Stimulated activated naive CD4-positive, alpha-beta T cell treated with Interleukin-2 at 50 U/mL for 16 hours (primary cell): ENCODE measurements at regions not wholly inside any gene's neighbourhood (a gene's known extent, or its start where the extent isn't known, plus 50 kb on each side); places are given as distances from the start of the nearest gene placed in this dataset.
"Not testable (repeated sequence)": the region's sequence is repeated elsewhere in the genome, so short reads cannot be mapped to it uniquely, and the experiment has no call there.

Experiments used
- DNase-seq: peaks from one replicate; lab custom pipeline; 2025; lab: John Stamatoyannopoulos, UW

- DNase-seq: no peak
Observed at GRCh38 chr5:56421246-56422075, 188.3 kb upstream of the ANKRD55 start.

GRCh38 chr5:56420323-56420722 lies 187.2 kb upstream of the ANKRD55 start:
- DNase-seq: no peak

DNA sequence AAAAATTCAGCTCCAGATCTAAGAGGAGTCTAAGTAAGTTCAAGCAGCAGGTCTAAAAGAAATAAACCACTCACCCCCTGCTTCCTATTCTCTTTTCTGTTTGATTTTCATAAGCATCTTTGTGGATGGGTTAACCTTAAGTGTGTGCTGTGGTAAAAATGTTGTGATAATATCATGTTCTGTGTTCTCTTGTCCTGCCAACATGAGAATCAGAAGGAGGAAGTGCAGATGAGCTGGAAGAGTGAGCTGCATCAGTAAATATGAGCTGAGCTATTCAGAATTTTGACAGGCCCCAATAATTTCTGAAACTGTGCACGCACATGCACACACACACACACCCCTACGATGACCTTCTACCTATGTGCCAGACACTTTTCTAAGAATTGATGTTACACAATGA lies 186.5 kb upstream of the ANKRD55 start:
- DNase-seq: no peak

DNA sequence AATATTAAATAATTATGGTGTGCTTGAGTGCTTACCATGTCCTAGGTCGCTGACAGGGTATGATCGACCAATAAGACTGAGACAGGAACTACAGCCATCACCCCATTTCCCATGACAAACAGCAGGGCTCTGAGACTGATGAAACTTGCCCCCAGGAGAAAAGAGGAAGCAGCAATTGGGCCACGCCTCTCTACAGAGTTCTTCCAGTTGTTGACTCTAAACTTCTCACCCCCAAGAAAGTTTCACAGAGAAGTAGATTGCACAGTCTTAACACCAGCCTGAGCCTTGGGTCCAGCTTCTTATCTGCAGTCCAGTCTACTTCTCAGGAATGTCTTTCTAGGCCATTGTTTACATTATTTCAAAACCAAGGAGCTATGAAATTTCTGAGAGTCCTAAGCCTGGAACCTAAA lies 182.2 kb upstream of the ANKRD55 start:
- DNase-seq: no peak

DNA sequence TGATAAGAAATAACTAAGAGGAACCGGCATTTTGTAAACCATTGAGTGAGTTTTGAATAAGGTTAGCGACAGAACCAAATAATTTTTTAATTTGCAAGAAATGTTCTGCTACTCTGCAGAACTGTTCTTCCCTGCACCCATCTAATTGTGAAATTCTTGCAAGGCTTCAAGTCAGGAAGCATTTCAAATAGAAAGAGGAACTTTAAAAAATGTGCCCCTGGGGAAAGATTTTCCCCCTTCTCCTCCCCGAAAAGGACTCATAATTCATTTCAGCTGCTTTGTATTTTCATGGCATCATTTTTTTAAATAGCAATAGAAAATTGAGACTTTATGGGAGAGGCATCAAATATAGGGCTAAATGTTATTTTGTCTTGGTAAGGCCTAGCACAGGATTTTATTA lies 180.9 kb upstream of the ANKRD55 start:
- no peak for DNase-seq

- DNase-seq: no peak
Observed at GRCh38 chr5:56413546-56413945, 180.4 kb upstream of the ANKRD55 start.

DNA sequence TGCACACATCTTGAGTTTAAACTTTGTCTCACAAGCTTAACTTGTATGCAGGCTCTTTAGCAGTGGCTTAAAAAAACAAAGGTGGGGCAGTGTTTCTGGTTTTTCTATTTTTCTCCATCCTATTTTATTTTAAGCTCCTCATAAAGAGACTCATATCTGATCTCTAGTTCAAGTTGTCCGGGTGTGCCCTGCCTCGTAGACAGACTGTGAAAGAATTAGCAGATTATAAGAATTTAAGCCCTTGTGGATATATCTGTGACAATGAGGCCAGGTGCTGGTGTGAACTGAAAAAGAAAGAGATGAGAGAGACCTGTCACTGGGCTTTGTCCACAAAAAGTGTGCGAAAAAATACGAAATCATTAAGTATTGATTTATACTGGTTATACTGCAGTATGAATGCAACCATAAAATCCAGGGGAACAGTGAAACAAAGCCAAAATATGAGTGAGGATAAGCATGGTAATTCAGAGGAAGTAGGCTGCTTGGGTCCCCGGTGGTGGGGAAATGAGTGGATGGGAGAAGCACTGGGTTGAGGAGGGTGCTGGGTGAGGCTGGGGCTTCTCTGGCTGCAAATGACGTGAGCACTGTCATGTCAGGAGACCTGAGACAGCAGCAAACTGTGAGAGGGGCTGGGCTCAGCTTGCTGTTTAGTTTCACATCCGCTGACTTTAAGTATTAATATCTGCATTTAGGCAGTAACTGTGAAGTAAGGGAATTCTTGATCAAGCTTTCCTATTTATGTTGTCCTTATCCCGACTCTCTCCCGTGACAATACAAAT lies 179.7 kb upstream of the ANKRD55 start:
- peak; percentile 2 for DNase-seq

DNA sequence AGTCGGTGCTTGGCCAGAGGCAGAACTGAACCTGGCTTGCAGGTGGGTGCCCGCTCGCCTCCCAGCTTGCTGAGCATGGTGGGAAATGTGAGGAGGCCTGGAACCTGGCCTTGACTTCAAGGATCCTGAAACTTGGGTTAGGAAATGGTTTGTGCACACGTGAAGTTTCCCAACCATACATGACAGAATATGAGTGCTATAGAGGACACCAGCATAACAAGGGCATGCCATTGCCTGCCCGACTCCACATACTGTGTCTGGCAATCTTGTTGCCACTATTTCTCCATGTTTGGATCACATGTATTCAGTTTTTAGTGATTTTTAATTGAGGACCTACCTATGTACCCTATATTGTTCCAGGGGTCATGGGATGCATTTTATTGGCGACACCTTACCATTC lies 177.6 kb upstream of the ANKRD55 start:
- DNase-seq: no peak

- no peak for DNase-seq
Observed at GRCh38 chr5:56409331-56410190, 176.4 kb upstream of the ANKRD55 start.

GRCh38 chr5:56406838-56407237 lies 173.7 kb upstream of the ANKRD55 start:
- no peak for DNase-seq

DNA sequence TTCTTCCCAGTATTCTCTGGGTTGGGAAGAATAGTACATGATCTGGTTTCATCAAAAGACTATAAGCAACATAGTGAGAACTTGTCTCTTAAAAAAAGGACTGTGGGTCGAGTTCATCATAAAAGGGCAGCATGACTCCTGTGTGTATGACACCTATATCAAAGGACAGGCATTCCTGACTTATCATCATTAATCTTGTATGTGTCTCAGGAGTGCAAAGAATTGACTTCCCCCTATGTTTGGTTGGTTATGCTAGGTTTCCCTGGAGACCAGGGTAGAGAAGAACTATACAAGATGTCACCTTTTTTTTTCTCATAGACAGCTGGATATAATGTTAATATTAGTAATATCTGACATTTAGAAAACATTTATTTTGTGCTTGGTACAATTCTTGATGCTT lies 173.1 kb upstream of the ANKRD55 start:
- no peak for DNase-seq

DNA sequence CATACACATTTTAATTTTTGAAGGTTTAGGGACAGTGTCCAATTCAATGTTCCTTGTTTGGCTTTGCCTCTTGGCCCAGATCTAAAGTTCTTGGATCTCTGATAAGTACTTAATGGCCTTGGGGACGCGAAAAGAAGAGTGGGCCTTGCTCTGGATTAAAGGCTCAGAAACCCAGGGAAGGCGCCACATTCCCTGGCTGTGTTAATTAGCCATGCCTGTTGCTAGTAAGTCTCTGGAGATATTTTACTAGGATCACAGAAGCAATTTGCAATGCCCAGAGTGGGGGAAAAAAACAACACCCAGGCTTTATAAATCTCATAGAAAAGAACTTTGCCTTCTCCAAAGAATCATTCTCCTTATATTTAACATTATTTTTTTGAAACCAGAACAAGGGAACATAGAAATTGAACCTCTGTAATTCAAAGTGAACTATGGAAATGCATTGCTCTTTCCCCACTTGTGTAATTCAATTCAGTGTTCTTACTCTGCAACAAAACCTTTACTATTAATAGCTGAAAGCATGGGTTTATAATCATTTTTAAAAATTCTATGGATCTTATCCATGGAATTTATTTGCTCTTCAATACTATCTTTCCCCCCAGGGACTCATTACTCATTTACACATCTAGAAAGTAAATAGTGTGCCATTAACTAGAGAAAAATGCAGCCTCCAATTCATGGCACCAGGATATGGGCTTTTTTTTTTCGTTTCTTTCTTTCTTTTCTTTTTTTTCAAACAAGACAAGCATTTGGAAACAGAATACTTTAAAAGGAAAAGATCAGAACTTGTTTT lies 172.2 kb upstream of the ANKRD55 start:
- no peak for DNase-seq

DNA sequence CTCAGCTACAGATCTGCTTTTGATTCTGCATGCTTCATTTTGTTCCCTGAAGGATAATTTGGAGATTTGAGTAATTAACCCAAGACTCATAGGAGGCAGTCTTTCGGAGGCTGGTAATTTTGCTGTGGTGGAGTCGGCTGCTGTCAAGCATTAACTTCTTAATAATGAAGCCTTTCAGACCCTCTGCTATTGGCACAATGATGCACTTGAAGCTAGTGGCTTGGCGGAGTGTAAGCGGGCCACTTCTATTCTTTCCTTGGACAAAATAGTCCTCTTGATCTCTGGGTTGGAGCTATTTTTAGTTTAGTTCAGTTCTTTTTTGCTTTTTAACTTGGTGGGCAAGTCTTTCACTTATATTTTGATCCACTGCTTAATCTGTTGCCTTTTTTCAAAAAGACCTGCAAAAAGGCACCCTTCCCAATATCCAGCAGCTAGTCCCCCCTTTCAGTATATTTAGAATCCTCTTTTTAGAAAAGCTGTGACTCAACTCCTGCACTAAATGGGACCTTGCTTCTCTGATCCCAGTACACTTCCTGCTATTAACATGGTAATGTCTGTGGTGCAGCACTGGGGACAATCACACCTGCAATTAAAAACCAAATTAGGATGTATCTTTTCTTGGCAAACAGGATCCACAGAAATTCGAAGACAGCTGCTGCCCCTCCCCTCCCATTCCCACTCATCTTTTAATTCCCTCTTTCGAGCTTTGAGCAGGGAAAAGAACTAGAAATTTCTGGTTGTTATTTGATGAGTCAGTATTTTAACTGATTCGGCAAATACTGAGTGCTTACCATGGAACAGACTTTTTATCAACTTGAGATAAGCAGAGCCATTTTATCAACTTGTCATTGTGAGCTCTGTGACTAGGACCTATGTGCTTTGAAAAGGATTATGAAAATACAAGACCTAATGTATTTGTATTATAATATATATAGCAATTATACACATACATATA lies 169.4 kb upstream of the ANKRD55 start:
- DNase-seq: no peak

- not testable (repeated sequence) for DNase-seq
Observed at GRCh38 chr5:56397796-56398195, 164.7 kb upstream of the ANKRD55 start.

DNA sequence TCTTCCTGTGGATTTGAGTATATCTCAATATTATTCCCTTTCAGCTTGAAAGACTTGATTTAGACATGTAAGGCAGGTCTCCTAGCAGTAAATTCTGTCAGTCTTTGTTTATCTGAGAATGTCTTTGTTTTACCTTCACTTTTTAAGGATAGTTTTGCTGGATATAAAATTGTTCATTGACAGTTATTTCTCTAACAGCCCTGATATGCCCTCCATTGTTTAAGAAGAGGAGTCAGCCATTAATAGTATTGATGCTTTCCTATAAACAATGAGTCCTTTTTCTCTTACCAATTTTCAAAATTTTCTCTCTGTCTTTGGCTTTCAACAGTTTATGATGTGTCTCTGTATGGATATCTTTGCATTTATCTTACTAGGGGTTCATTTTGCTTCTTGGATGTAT lies 163.5 kb upstream of the ANKRD55 start:
- no peak for DNase-seq

GRCh38 chr5:56389261-56389660 lies 156.1 kb upstream of the ANKRD55 start:
- DNase-seq: no peak

DNA sequence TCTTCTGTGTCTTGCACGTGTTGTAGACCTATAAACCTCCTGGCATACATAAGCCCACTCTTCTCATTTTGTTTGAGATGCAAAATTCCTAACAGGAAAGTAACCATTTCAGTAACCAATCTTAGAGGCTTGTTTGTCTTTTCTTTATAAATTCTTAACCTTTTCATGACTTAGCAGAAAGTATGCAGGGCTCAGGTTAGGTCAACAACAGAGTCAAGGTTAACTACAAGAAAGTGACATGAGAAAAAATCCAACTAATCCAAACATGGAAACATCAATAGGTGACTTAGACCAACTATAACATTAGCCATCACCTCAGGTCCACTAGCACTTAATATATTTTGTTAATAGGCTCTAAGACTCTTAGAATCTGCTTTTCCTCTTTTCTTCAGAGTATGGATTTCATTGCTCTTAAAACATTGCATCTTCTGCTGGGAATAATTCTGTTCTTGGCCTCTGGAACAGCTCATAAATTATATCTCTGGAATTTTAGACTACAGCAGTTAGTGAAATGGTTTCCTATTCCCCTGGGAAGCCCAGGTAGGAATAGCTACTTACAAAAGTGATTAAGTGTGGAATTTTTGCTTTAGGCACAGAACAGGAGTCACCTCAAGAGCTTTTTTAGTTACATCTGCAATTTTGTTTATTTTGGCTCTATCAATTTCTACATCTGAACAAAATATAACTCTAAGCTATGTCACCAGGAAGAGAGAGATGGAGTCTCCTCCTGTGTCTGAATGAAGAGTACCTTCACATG lies 155.3 kb upstream of the ANKRD55 start:
- no peak for DNase-seq

- DNase-seq: no peak
Observed at GRCh38 chr5:56386046-56386445, 152.9 kb upstream of the ANKRD55 start.

GRCh38 chr5:56384186-56384585 lies 151.1 kb upstream of the ANKRD55 start:
- no peak for DNase-seq

- DNase-seq: no peak
Observed at GRCh38 chr5:56383761-56384160, 150.6 kb upstream of the ANKRD55 start.
